HG03521 (cell line): ENCODE measurements at regions not wholly inside any gene's neighbourhood (a gene's known extent, or its start where the extent isn't known, plus 50 kb on each side); places are given as distances from the start of the nearest gene placed in this dataset.

ENCODE experiments used
- ATAC-seq: cut with Tn5 transposase; IDR thresholded peaks from one replicate; pipeline ENCODE4 v1.9.1; 2021; ENCODE audit warnings: mild to moderate bottlenecking, moderate library complexity; ENCODE audit not compliant: unreplicated experiment

GRCh38 chr6:169083508-169083874 lies 170.2 kb downstream of the THBS2 start:
- no peak for ATAC-seq

- ATAC-seq: no peak
Measured at GRCh38 chr6:169082817-169083507, 170.7 kb downstream of the THBS2 start.

DNA sequence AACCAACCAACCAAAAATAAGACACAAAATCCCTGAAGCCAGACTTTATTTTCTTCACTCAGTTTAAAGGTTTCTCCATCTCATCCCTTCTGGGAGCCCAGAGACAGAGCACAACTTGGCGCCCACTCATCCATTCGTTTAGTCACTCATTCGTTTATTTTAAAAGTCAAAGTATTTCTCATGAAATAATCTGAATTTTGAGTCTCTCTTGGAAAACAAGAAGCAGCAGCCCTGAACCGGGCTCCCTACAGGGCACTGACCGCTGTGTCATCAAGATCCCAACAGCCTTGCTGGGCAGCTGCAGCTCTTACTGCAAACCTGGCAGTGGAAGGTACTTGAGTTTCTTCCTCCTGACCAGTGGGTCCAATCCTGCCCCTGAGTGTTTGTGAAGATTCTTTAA lies 171.6 kb downstream of the THBS2 start:
- ATAC-seq: no peak

DNA sequence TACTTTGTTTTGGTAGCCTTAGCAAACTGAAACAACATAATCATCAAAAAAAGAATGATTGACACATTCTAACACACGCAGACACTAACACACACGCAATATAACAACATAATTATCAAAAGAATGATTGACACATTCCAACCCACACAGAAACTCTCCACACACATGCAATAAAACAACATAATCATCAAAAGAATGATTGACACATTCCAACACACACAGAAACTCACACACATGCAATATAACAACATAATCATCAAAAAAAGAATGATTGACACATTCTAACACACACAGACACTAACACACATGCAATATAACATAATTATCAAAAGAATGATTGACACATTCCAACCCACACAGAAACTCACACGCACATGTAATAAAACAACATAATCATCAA lies 172.4 kb downstream of the THBS2 start:
- ATAC-seq: no peak

GRCh38 chr6:169079650-169080049 lies 174.0 kb downstream of the THBS2 start:
- no peak for ATAC-seq

DNA sequence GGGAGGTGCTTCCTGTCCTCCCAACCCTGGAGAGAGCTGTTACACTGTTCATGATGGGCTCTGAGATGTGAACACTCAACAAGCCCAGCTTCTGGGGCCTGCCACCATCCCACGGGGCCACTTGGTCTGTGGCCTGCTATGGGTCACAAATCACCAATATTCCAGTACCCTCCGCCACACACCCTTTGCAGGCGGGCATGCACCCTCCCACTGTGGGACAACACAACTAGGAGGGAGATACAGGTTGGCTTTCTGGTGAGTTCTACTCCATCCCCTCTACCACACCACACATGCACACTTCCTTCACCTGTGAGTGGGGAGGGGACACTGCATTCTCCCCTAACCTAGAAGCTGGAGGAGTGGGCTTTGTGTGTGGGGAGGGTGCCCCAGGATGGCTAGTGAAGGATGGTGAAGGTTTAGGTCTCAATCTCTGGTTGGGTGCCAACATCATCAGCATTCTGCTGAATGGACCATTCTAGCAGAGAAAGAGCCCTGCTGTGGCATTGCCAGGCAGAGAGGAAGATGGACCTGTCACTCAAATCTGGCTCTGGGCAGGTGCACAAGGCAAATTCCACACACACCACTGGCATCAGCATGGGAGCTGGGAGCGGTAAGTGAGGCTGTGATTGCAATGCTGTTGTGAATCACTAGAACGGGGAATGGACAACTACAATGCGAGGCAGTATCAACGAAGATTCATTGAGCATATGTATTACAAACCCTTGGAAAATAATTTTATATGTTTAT lies 175.1 kb downstream of the THBS2 start:
- ATAC-seq: no peak

- ATAC-seq: no peak
Measured at GRCh38 chr6:169075915-169076654, 177.6 kb downstream of the THBS2 start.

DNA sequence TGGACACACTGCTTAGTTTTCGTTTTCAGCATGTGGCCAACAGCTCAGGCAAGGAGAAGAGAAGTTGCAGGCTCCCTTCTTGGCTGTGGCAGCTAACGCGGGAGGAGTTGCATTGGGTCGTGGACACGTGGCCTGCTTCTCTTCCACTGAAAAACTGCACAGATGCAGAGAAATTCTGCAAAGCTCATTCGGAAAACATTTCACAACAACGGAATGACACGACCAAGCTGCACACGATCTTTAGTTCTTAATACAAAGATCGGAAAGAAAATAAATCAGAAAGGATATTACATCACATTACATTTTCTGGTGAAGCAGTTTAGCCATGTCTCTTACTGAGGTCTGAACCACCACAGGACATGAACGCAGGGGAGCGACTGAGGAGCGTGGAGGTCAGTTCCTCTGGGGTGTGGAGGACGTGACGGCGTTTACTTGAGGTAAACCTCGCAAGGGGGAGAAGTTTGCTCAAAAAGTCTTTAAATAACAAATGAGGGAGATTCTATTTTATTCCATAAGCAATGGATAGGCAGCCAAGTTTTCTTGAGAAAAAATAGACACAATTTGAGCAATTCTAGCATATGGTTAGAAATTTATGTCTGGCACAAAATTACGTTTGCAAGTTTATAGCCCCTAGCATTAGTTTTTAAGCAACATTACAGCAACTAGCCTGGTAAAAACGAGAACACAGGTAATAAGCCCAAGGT lies 178.3 kb downstream of the THBS2 start:
- ATAC-seq: no peak

- ATAC-seq: no peak
Measured at GRCh38 chr6:169074526-169074925, 179.1 kb downstream of the THBS2 start.

GRCh38 chr6:169073311-169073710 lies 180.3 kb downstream of the THBS2 start:
- ATAC-seq: no peak

DNA sequence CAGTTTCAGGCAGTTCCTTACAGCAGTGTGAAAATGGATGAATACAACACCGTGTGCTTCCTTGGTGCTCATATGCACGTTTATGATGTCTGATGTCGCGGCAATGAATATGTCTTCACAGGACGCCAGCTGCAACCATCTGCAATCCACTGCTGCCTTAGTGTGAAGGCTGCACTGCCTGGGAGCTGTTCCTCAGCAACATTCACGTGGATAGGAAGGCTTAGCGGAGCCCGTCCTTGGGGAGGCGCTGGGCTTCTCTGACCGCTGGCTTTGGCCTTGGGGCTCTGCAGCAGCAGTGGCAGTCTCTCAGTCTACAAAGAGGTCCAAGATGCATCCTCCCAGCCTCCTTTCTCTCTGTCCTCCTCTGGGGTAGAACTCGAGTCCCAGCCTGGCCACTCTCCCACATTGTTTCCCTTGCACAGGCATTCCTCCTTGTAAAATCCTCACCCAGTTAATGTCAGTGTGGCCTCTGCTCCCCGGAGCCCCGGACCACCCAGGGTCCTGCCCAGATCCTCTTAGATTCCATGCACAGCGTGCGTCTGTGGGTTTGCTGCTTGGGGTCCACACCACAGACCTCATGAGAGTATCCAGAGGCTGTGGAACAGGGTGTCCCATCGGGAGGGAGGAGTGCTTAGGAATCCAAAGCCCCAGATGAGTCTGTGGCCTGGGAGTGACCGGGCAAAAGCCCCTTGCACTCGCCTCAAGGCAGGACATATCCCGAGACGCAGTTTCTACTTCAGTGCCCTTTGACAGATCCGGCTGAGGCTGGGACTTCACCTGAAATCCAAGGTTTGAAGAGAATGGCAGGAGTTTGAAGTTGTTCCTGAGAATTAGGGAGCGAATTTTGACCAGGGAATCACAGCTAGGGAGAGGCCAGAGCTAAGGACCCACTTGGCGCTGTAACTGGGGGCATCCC lies 181.3 kb downstream of the THBS2 start:
- no peak for ATAC-seq

DNA sequence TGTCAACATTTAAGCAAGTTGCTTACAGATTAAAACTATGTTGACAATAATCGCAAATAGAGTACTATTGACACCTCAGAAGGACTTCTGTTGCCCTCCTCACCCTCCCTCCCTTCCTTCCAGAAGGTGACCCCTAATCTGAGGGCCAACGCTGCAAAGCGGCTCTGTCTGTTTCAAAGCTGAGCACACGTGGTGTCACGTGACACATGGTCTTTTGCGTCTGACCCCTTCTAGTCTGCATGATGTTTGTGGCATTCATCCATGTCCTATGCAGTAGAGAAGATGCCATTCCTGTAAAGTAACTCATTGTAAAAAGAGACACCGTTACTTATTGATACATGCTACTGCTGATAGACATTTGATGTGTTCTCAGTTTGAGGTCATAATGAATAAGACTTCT lies 182.3 kb downstream of the THBS2 start:
- ATAC-seq: no peak

DNA sequence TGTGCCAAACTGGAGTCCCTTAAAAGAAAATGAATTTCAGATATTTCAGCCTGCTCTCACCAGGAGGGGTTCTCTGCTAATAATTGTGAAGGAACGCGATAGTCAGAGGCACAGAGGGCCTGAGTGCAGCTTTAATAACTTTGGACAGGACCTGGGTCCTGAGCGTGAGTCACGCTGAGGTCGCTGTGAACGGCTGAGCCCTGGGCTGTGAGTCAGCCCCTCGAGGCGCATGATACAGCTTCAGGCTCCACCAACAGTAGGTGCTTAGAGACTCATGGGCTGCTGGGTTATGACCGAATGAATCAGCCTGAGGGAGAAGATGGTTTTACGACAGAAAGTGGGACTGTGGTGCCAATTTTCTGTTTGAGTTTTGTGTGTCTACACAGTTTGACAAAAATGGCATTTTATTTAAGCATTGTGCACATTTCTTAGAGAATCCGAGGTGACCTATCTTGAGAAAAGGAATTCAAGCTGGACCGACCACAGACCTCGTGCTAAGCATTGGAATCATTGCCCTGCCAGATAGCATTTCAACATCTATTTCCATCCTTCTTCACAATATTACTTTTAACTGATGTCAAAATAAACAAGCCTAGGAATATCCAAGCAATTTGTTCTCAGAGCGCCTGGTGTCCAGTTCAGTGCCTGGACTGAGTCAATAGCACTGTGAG lies 183.0 kb downstream of the THBS2 start:
- no peak for ATAC-seq

- no peak for ATAC-seq
Measured at GRCh38 chr6:169069356-169069755, 184.3 kb downstream of the THBS2 start.

DNA sequence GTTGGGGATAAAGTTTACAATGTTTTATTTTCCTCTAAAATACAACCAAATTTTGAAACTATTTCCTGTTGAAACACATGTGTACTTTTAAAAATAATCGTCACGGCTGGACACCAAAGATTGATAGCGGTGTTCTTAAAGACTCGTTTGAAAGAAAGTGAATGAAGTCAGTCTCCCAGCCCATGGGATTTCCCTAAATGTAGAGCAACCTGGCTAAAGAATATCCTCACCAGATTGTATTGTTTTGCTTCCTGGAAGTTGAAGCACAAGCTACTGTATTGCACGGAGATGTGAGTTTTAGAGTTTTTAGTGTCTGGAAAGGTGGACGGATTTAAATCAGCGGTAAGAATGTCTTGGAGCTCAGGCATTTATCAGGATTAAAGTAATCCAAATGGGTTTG lies 189.5 kb downstream of the THBS2 start:
- no peak for ATAC-seq

- no peak for ATAC-seq
Measured at GRCh38 chr6:169062272-169062671, 191.4 kb downstream of the THBS2 start.

GRCh38 chr6:169058634-169059033 lies 195.0 kb downstream of the THBS2 start:
- ATAC-seq: no peak

- ATAC-seq: no peak
Measured at GRCh38 chr6:169052462-169052861, 201.2 kb downstream of the THBS2 start.

DNA sequence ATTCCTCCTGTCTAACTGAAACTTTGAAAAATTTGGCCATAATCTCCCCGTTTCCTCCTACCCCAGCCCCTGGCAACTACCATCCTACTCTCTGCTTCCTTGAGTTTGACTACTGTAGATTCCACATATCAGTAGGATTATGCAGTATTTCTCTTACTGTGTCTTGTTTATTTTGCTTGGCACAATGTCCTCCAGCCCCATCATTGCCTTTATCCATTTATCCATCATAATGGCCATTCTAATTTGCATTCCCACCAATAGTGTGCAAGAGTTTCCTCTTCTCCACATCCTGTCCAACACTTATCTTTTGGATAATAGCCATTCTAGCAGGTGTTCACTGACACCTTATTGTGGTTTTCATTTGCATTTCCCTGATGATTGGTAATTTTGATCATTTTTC lies 202.3 kb downstream of the THBS2 start:
- no peak for ATAC-seq

DNA sequence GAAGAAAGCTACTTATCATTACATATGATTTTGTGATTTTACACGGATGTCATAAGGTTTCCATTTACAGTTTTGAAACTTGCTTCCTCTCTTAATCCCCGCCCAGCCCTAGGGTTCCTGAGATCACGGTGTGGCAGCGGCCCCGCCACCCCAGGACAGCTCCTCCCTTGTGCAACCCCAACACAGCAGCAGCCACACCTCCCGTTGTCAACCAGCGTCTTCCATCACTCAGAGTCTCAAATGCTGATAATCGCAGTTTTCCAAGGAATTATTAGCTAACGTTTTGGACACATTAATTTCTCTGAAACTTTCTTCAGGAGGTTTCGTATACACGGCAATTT lies 204.8 kb downstream of the THBS2 start:
- no peak for ATAC-seq
